ENCODE measurements at regions not wholly inside any gene's neighbourhood (a gene's known extent, or its start where the extent isn't known, plus 50 kb on each side); places are given as distances from the start of the nearest gene placed in this dataset.

- no peak for DNase-seq (ENCODE audit: low read depth)
- no peak for TF ChIP-seq CTCF (IDR thresholded peaks at IDR 0.05; ENCODE audit: insufficient read depth, low read depth, low read length, missing control alignments)
- H3K4me3 ChIP-seq (ENCODE audit: low read depth, low read length): no peak overlapping the region
These were observed 426.6 kb upstream of the CDH11 start for GRCh38 chr16:65548470-65548869.

GRCh38 chr16:65547772-65548446 is 426.0 kb upstream of the CDH11 start:
- DNase-seq (ENCODE audit: low read depth): no peak
- TF ChIP-seq CTCF (IDR thresholded peaks at IDR 0.05; ENCODE audit: insufficient read depth, low read depth, low read length, missing control alignments): no peak
- no peak overlapping the region for H3K4me3 ChIP-seq (ENCODE audit: low read depth, low read length)

- DNase-seq (ENCODE audit: low read depth): no peak
- no peak for TF ChIP-seq CTCF (IDR thresholded peaks at IDR 0.05; ENCODE audit: insufficient read depth, low read depth, low read length, missing control alignments)
- no peak overlapping the region for H3K4me3 ChIP-seq (ENCODE audit: low read depth, low read length)
These were observed 424.5 kb upstream of the CDH11 start for GRCh38 chr16:65546353-65546791.

GRCh38 chr16:65545413-65545956 is 423.6 kb upstream of the CDH11 start:
- TF ChIP-seq CTCF (IDR thresholded peaks at IDR 0.05; ENCODE audit: insufficient read depth, low read depth, low read length, missing control alignments): no peak
- no peak for DNase-seq (ENCODE audit: low read depth)
- no peak overlapping the region for H3K4me3 ChIP-seq (ENCODE audit: low read depth, low read length)

- DNase-seq (ENCODE audit: low read depth): no peak
- no peak overlapping the region for H3K4me3 ChIP-seq (ENCODE audit: low read depth, low read length)
- TF ChIP-seq CTCF (IDR thresholded peaks at IDR 0.05; ENCODE audit: insufficient read depth, low read depth, low read length, missing control alignments): no peak
These were observed 422.2 kb upstream of the CDH11 start for GRCh38 chr16:65543781-65544740.

GRCh38 chr16:65541646-65542045 is 419.8 kb upstream of the CDH11 start:
- no peak for DNase-seq (ENCODE audit: low read depth)
- no peak overlapping the region for H3K4me3 ChIP-seq (ENCODE audit: low read depth, low read length)
- no peak for TF ChIP-seq CTCF (IDR thresholded peaks at IDR 0.05; ENCODE audit: insufficient read depth, low read depth, low read length, missing control alignments)
